Caki2 (cell line): ENCODE measurements at regions not wholly inside any gene's neighbourhood (a gene's known extent, or its start where the extent isn't known, plus 50 kb on each side); places are given as distances from the start of the nearest gene placed in this dataset.
"Not testable (repeated sequence)": the region's sequence is repeated elsewhere in the genome, so short reads cannot be mapped to it uniquely, and the experiment has no call there.

Experiments
- DNase-seq: peaks from one replicate; pipeline ENCODE4 v3.0.0-alpha.2; 2015; ENCODE audit warnings: low read depth
- in situ Hi-C: cut with HindIII; loops from 2 replicates; pipeline ENCODE4 v1.10.0; 2016; ENCODE audit warnings: low sequenced_read_pairs, low pct_unique_long_range_greater_than_20kb, mixed read lengths

GRCh38 chr1:99553301-99553700 is 92.6 kb upstream of the PALMD start:
- in situ Hi-C loops: no loop called here
- no peak for DNase-seq

GRCh38 chr1:99553819-99554218 is 92.1 kb upstream of the PALMD start:
- in situ Hi-C loops, DNase-seq: not testable (repeated sequence)

GRCh38 chr1:99554727-99555126 is 91.2 kb upstream of the PALMD start:
- DNase-seq: no peak
- in situ Hi-C loops: no loop called here

GRCh38 chr1:99557546-99558202 is 88.2 kb upstream of the PALMD start:
- DNase-seq: no peak
- in situ Hi-C loops: no loop called here

GRCh38 chr1:99559166-99559565 is 86.7 kb upstream of the PALMD start:
- no peak for DNase-seq
- in situ Hi-C loops: no loop called here

GRCh38 chr1:99560207-99561040 is 85.5 kb upstream of the PALMD start:
- DNase-seq: no peak
- in situ Hi-C loops: no loop called here

- no peak for DNase-seq
These were observed 84.0 kb upstream of the PALMD start for GRCh38 chr1:99561952-99562351.

GRCh38 chr1:99565606-99566289 is 80.2 kb upstream of the PALMD start:
- no peak for DNase-seq
- in situ Hi-C loops: no loop called here

More at GRCh38 chr1:99561952-99562351, 84.0 kb upstream of the PALMD start:
- in situ Hi-C loops: no loop called here

- in situ Hi-C loops: no loop called here
- DNase-seq: no peak
These were observed 79.5 kb upstream of the PALMD start for GRCh38 chr1:99566290-99567021.

- DNase-seq: no peak
- in situ Hi-C loops: no loop called here
These were observed 75.3 kb upstream of the PALMD start for GRCh38 chr1:99570486-99571089.

GRCh38 chr1:99571092-99571734 is 74.7 kb upstream of the PALMD start:
- DNase-seq: no peak
- in situ Hi-C loops: no loop called here

GRCh38 chr1:99573431-99574217 is 72.3 kb upstream of the PALMD start:
- in situ Hi-C loops: no loop called here
- no peak for DNase-seq

GRCh38 chr1:99577313-99577712 is 68.6 kb upstream of the PALMD start:
- in situ Hi-C loops: no loop called here

GRCh38 chr1:99579691-99580172 is 66.2 kb upstream of the PALMD start:
- in situ Hi-C loops: no loop called here
- DNase-seq: no peak

More at GRCh38 chr1:99577313-99577712, 68.6 kb upstream of the PALMD start:
- no peak for DNase-seq

GRCh38 chr1:99580451-99580850 is 65.5 kb upstream of the PALMD start:
- DNase-seq: peak; percentile 51

GRCh38 chr1:99587008-99587407 is 58.9 kb upstream of the PALMD start:
- DNase-seq: no peak
- in situ Hi-C loops: no loop called here

More at GRCh38 chr1:99580451-99580850, 65.5 kb upstream of the PALMD start:
- in situ Hi-C loops: no loop called here

- in situ Hi-C loops: no loop called here
- peak; percentile 30 for DNase-seq
These were observed 56.7 kb upstream of the PALMD start for GRCh38 chr1:99589186-99589636.
